Cardiac fibroblast (primary cell): ENCODE measurements at regions not wholly inside any gene's neighbourhood (a gene's known extent, or its start where the extent isn't known, plus 50 kb on each side); places are given as distances from the start of the nearest gene placed in this dataset.
"Not testable (repeated sequence)": the region's sequence is repeated elsewhere in the genome, so short reads cannot be mapped to it uniquely, and the experiment has no call there.

Experiments used
- DNase-seq, 2 donors: peaks; one replicate each; pipeline versions ENCODE4 v3.0.0 to v3.0.0-alpha.2; 2010; ENCODE audit warnings: low read depth in 2 of 2
- H3K4me3 ChIP-seq, 2 donors: replicated peaks in 1 of 2; 1 replicate in 1 of 2; 2 replicates in 1 of 2; pipeline ENCODE4 v1.5.1; 2011; ENCODE audit warnings: low read depth in 2 of 2, low read length in 2 of 2, mild to moderate bottlenecking in 2 of 2, moderate library complexity in 1 of 2

GRCh38 chr5:177664737-177665136 lies 64.8 kb downstream of the B4GALT7 start:
- H3K4me3 ChIP-seq, DNase-seq: not testable (repeated sequence)

- DNase-seq = not testable (repeated sequence)
Measured at GRCh38 chr5:177665172-177665571, 65.2 kb downstream of the B4GALT7 start.

GRCh38 chr5:177665960-177666359 lies 66.0 kb downstream of the B4GALT7 start:
- not testable (repeated sequence) for DNase-seq, H3K4me3 ChIP-seq

More at GRCh38 chr5:177665172-177665571, 65.2 kb downstream of the B4GALT7 start:
- not testable (repeated sequence) for H3K4me3 ChIP-seq

GRCh38 chr5:177671035-177671754 lies 71.3 kb downstream of the B4GALT7 start:
- not testable (repeated sequence) for DNase-seq

GRCh38 chr5:177671755-177672690 lies 72.1 kb downstream of the B4GALT7 start:
- H3K4me3 ChIP-seq = peak overlapping the region; percentile 27 to 55
- DNase-seq = peak; percentile 8 to 11

More at GRCh38 chr5:177671035-177671754, 71.3 kb downstream of the B4GALT7 start:
- H3K4me3 ChIP-seq = peak overlapping the region in 1 of 2 donors; percentile 34
